NCI-H1694 treated with DMSO at 0.1 percent for 48 hours (cell line): ENCODE measurements at regions not wholly inside any gene's neighbourhood (a gene's known extent, or its start where the extent isn't known, plus 50 kb on each side); places are given as distances from the start of the nearest gene placed in this dataset.
"Not testable (repeated sequence)": the region's sequence is repeated elsewhere in the genome, so short reads cannot be mapped to it uniquely, and the experiment has no call there.

Experiments
- DNase-seq: peaks from one replicate; lab custom pipeline; 2025; lab: John Stamatoyannopoulos, UW

DNA sequence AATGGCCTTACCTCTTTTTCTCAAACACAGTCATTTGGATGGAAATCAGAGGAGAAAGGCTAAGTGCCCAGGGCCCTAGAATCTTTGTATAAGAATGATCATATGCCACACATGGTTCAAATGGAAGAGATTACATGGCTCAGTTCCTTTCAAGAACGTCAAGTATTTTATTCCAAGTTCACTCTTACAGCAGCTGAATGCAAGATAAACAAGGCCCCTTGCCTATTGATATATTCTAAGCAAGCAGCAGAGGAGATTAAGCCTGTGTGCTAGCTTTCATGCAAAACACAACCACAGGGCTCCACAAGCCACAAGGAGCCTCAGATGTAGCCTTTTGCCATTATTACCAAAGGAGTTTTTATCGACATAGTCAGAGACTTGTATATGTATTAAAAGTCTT is 55.3 kb upstream of the SLCO6A1 start:
- no peak for DNase-seq

DNA sequence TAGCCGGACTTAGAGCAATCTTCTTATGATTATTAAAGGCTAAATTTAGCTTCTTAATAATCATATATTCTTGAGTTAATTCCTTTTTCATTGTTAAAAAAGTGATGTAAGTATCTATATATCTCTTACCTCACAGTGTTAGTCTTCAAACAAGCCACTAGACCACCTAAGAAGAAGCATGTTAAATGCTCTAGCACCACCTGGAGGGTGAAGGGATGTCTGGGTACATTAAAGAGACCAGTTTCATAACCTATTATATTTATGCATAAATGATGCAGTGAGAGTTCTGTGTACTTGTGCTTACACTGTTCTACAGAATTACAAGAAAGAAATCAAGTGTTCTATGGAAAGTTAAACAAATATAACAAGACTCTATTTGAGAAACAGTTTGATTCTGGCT is 55.9 kb upstream of the SLCO6A1 start:
- peak; percentile 27 for DNase-seq

DNA sequence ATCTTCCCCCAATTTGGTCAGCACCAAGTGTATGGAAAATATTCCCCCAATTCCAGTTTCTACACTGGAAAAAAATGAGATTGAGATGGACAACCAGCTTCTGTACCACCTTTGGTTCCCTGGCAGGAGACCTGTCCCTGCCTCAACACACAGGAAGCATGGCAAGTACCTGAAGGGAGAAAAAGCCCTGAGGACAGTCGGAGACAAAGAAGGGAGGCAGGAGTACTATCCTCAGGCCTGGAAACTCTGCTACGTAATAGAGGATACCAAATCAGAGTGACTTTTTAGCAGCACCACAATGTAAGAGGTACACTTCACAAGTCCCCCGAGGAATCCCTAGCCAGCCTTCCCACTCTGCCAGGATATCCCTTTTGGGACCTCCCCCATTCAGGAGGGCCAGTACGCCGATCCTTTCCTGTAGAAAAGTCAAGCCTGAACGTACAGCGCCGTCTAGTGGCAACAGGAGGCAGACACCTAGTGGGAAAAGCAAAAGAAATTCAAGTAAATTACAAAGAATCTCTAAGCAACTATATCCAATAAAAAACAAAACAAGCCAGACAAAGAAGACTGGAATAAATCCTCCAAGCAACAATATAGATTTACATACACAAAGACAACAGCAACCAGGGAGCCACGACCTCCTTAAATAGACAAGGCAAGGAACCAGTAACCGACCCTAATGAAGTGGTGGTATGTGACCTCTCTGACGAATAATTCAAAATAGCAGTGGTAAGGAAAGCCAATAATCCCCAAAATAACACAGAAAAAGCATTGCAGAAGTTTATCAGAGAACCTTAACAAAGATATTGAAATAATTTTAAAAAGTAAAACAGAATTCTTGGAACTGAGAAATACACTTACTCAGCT is 63.3 kb upstream of the SLCO6A1 start:
- no peak for DNase-seq

DNA sequence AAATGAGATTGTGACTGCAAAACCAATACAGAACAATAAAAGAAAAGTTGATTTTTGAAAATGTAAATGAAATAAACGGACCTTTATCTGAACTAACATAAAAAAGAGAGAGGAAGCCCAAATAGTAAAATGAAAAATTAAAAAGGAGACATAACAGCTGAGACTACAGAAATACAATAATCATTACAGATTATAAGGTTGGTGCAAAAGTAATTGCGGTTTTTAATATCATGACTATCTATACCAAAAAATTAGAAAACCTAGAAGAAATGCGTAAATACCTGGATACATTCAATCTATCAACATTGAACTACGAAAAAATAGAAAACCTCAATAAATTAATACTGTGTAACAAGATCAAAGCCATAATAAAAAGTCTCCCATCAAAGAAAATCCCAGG is 71.9 kb upstream of the SLCO6A1 start:
- no peak for DNase-seq

DNA sequence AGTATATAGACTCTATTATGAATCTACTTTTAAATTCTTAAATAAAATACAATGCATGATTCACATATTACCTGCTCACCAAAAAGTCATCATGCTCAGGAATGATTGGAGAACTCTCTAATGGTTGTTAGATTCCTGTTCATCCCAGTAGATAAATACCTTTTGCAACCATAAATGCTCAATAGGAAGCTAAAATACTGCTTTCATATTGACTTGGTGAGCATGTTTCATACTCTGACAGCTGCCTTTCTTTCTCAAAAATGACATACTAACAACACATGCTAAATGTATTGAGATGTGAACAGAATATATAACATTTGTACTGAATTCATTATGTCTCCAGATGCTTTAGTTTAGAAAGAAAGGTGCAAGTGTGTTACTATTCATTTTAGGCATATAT is 79.6 kb upstream of the SLCO6A1 start:
- DNase-seq: no peak

DNA sequence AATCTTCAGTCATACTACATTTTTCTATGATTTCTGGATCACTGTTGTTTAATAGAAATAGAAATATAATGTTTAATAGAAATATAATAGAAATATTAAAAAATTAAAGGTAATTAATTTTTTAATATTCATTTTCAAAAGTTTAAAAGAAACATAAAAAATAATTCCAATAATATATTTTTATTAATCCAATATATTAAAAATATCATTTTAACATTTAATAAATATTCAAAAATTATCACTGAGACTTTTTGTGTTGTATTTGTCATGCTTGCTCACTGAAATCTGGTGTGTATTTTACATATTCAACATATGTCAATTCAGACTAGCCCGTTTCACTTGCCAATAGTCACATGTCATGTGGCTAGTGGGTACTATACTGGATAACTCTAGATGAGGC is 80.6 kb upstream of the SLCO6A1 start:
- no peak for DNase-seq

DNA sequence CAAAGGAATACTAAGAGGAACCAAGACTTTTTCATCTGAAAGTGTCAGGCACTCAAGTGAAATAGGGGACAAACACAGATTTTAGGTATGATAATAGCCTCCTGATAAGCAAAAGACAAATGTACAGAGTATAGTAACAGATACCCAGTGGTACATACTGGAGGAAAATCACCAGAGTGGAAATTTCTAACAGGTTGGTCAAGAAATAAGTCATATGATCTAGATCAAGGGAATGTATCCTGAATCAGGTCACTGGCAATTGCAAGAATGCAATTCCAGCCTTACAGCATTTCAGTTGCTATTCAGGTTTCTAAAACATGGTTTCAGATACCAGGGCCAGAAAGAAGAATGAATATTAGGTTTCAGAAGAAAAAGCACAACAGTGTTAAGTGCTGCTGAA is 82.2 kb upstream of the SLCO6A1 start:
- DNase-seq: no peak

DNA sequence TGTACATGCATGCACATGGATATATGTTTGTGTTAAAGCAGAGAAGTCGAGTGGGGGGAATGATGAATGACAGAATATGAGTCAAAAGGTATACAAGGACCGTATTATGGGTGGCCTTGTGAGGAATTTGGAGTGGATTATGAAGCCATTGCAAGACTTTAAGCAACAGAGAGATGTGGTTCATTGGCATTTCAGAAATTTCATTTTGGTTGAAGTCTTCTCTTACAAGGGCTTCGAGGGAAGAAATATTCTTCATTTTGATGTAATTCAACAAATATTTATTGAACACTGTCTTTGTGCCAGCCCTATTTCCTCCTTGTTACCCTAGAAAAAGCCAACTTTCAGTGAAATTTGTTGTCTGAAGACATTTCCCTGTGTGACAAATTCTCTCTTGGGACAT is 83.9 kb upstream of the SLCO6A1 start:
- no peak for DNase-seq

DNA sequence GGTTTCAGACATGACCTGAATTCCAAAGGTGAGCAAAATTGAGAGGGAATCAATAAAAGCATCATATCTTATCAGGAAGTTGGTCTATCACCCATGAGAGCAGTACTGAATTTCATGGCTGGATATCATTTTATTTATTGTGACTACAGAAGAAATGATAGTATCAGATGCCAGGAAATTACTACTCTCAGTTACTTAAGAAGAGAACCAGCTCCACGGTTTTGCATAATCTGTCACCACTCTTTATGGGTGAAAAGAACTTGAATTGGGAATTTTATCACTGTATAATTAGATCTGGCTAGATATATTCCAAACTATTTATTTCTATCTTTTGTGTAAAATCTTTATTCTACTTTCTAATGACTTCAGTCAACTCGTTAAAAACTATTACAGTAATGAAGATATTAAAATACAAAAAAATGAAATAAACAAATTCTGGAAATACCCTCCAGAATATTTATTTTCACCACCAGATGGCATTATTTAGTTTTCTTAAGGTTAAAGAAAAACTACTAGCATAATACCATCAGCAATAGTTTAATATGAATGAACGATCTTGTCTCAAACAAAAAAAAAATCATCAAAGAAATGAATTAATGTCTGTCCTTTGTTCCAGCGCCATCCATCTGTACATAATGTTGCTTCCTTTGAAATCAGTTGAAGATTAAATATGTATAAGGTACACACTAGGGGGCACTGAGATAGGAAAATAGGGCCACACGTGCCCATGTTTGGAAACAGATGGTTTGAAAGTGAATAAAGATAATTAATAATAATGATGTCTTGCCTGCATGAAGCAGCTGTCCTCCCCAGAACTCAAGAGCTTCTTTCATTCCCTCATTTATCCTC is 84.7 kb upstream of the SLCO6A1 start:
- peak; percentile 95 for DNase-seq

DNA sequence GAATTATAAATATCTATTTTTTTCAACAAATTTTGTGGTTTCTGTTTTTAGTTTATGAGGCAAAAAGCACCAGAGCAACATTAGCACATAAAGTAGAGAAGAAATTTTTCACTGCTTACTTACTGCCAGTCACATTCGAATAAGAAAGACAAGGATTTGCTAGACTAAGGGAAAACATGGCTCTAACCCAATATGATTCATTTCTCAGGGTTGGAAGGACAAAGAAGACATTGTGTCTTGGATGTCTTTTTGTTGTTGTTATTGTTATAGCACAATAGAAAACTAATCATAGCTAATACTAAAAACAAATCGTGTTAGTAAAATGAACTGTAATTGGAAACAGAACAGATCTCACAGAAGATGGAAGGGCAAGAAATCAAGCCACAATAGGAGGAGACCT is 90.9 kb upstream of the SLCO6A1 start:
- DNase-seq: no peak

DNA sequence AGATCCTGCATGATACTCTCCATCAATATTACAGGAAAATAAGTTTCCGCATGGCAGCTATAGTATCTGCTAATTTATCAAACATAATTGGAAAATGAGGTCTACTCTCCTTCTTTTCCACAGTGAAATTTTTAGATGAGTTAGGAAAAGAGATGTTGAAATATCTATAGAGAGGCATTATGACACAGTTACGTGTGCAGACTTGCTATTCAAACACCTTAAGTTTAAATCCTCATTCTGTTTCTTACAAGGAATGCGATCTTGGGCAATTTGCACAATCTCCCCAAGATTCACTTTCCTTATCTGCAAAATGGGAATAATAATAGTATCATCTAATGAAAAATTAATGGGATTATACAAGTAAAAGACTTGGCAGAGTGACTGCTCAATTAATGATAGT is 91.7 kb upstream of the SLCO6A1 start:
- DNase-seq: no peak

DNA sequence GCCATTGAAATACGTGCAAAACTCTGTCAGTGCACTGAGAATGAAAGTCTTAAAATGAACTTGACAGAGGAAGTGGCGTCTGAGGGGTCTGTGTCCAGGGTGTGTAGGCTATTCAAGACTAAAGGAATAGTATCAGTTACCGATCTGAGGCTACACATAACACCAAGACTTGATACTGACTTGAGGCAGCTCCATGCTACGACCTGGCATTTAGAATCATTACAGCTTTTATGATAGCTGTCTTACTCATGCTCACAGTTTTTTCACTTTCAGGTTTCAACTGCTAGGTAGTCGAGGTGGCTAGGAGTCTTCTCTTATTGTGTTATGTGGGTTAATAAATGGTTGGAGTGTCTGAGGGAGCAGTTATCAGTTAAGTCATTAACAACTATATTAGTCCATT is 92.8 kb upstream of the SLCO6A1 start:
- no peak for DNase-seq

DNA sequence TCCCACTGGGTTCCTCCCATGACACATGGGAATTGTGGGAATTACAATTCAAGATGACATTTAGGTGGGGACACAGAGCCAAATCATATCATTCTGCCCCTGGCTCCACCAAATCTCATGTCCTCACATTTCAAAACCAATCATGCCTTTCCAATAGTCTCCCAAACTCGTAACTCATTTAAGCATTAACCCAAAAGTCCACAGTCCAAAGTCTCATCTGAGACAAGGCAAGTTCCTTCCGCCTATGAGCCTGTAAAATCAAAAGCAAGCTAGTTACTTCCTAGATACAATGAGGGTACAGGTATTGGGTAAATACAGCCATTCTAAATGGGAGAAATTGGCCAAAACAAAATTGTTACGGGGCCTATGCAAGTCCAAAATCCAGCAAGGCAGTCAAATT is 93.8 kb upstream of the SLCO6A1 start:
- DNase-seq: not testable (repeated sequence)

DNA sequence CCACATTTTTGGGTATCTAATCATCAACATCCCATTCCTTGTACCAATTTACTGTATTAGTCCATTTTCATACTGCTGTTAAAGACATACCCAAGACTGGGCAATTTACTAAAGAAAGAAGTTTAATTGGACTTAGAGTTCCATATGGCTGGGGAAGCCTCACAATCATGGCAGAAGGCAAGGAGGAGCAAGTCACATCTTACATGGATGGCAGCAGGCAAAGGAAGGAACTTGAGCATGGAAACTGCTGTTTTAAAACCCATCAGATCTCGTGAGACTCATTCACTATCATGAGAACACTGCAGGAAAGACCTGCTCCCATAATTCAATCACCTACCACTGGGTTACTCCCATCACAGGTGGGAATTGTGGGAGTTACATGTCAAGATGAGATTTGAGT is 95.4 kb upstream of the SLCO6A1 start:
- no peak for DNase-seq

DNA sequence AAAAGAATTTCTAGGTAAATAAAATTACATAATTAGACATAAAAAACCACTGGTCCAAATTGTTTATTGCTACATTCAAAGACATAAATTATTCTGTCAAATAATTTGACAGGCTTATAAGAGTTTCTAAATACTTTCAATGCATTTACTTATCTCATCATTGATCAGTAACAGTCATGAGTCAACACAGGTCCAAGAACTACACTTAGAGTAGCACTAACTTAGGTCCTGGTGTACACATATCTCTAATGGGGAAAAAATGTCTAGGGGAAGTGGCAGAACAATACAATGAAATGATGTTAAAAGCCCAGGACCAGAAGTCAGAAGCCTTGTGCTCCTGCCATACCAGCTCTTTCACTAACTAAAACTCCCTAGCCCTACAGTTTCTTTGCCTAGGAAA is 96.5 kb upstream of the SLCO6A1 start:
- DNase-seq: no peak

DNA sequence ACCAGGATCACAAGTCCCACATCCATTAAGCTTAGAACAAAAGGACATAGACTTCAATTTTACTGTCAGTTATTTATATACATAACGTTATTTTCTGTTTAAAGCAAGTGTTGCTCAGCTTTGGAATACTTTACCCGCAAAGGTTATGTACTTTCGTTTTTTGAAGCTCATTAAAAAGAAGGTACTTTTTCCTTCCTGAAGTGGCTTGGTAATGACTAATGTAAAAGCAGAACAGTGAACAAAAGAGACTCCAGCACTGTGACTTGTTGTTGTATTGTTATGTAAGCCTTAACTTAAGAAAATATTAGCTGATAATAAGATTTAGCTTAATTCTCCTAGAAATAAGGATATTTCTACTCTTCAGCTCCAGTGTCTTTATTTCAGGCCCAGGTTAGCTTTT is 97.3 kb upstream of the SLCO6A1 start:
- DNase-seq: no peak

DNA sequence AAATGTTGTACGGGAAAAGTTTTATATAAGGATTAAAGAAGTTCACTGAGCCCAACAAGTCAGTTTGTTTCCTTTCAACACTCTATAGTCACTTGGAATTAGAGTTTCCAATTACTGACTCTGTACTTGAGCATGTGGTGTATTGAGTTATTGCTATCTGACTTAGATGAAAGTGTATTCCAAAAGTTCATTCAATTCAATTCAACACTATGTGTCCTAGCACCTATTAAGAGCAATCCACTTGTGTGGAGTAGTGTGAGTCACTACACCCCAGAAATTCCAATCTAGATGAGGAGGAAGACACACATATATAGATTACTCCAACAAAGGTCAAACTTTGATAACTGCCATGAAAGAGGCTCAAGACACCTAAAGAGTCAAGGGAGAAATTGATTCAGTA is 98.2 kb upstream of the SLCO6A1 start:
- DNase-seq: no peak

DNA sequence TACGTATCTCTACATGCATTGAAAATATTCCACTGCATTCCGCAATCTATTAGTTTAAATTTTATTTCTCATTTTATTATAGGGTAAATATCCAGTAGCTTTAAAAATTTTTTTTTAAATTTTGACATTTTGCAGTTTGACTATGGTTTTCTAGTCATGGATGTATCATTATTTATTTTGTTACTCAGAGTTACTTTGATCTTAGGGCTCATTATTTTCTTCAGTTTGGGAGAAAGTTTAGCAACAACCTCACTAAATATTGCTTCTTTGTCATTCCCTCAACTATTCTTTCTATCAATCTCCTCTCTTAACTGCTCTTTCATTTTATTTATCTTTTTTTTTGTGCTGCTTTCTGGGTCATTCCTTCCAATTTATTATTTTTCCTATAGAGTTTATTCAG is 100.5 kb upstream of the SLCO6A1 start:
- DNase-seq: no peak

DNA sequence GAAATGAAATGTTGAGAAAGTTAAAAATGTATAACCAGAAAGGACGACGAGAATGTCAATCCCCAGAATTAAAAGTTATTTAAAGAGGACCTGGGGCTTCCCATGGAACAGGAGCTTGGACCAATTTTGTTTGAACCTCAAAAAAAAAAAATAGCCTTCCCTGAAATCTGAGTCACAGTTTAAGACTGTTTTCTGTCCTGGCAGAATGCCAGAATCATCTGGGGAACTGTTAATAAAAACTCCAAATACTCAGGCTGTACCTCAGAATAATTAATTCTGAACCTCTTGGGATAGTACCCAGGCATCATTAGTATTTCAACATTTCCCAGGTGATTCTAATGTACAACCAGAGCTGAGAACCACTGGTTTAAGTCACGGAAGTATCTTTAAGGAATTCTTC is 102.2 kb upstream of the SLCO6A1 start:
- no peak for DNase-seq

DNA sequence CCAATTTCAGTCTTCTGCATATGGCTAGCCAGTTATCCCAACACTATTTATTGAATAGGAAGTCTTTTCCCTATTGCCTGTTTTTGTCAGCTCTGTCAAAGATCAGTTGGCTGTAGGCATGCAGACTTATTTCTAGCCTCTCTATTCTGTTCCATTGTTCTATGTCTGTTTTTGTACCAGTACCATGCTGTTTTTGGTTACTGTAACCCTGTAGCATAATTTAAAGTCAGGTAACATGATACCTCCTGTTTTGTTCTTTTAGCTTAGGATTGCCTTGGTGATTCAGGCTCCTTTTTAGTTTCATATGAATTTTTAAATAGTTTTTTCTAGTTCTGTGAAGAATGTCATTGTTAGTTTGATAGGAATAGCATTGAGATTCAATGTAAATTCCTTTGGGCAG is 104.9 kb upstream of the SLCO6A1 start:
- DNase-seq: no peak

DNA sequence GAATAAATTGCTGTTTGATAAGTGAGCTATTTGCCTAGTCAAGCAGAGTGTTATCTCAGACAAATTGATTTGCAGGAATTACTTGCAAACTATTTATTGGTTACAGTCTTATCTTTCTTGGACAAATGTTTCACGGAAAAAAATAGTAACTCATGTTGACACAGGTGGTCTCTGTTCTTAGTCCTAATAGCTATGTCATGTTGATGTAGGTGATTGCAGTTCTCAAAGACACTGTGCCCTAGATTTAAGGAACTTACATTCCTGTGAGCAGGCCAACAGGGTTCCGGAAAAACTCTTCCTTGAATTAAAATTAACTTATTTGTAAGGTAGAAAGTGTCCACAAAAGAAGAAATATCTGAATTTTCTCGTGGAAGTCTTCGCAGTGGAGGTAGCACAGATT is 109.6 kb upstream of the SLCO6A1 start:
- DNase-seq: no peak

DNA sequence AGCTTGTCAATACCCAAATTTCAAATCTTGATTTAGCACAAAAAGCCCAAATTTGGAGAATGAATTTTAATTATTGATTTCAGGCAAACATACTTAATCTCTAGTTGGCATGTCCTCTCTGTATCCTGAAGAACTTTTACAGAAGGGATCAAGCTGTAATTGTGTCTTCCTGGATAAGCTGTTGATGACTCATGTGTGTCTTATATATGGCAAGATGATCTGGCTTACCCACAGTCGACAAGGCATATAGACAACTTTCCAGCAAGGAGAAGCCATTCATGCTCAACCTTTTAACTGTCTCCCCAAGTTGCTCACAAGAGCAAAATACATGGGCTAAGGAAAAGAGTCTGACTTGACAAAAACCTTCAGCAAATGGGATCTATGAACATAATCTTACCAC is 112.5 kb upstream of the SLCO6A1 start:
- DNase-seq: no peak

DNA sequence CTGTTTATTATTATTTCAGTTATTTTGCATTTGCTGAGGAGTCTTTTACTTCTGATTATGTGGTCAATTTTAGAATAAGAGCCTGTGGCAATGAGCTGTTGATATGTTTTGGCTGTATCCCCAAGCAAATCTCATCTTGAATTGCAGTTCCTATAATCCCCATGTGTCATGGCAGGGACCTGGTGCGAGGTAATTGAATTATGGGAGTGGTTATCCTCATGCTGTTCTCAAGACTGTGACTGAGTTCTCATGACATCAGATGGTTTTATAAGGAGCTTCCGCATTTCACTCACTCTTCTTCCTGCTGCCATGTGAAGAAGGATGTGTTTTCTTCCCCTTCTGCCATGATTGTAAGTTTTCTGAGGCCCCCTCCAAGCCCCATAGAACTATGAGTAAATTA is 114.9 kb upstream of the SLCO6A1 start:
- no peak for DNase-seq
